Bronchial epithelial cell (primary cell): ENCODE measurements at regions not wholly inside any gene's neighbourhood (a gene's known extent, or its start where the extent isn't known, plus 50 kb on each side); places are given as distances from the start of the nearest gene placed in this dataset.

Source experiments
- DNase-seq: peaks from one replicate; pipeline ENCODE4 v3.0.0-alpha.2; 2010; ENCODE audit warnings: low read depth
- FAIRE-seq: peaks from 2 replicates; lab custom pipeline; 2011; peaks lifted over from hg19 to GRCh38; lab: Jason Lieb, UNC
- H3K27me3 ChIP-seq: 2 replicates; pipeline ENCODE4 v1.5.1; 2011; ENCODE audit warnings: low read length; ENCODE audit not compliant: control insufficient read depth, insufficient read depth
- H3K36me3 ChIP-seq: 2 replicates; pipeline ENCODE4 v1.5.1; 2011; ENCODE audit warnings: low read length; ENCODE audit not compliant: control insufficient read depth, insufficient read depth
- H3K4me3 ChIP-seq: 2 replicates; pipeline ENCODE4 v1.5.1; 2011; ENCODE audit warnings: mild to moderate bottlenecking, low read depth, low read length, control low read depth
- CTCF ChIP-seq: IDR thresholded peaks from 2 replicates; pipeline ENCODE4 v1.5.1; 2011; ENCODE audit warnings: mild to moderate bottlenecking, moderate library complexity, low read length, control low read depth, inconsistent platforms; ENCODE audit not compliant: insufficient read depth, severe bottlenecking

DNA sequence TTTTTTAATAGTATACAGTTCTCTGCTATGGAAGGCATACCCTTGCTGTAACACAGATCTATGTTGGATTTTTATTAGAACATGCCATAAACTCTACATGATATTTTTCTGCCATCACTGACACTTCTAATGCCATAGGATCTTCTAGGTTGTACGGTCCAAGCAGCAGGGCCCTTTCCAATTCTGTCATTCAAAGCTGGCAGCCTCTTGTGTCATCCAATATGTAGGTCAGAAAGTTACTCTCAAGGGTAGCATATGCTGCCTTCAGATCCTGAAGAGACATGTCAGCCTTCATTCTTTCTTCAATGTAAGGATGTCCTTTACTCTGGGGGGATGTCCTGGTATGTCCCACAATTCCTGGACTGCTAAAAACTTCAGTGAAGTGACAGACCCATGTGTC lies 629.2 kb upstream of the USP24 start:
- no peak for TF ChIP-seq CTCF
- H3K36me3 ChIP-seq: no peaks in the 10 kb centered on the region
- FAIRE-seq: no peak

GRCh38 chr1:55839626-55840025 lies 624.5 kb upstream of the USP24 start:
- Histone ChIP-seq H3K27me3 (no peaks in the 10 kb centered on the region), H3K36me3 (no peaks in the 10 kb centered on the region), H3K4me3 (no peak overlapping the region)
- FAIRE-seq (no peak), DNase-seq (no peak)
- no peak for TF ChIP-seq CTCF

More for the DNA sequence above, 629.2 kb upstream of the USP24 start:
- Histone ChIP-seq H3K4me3 (no peak overlapping the region), H3K27me3 (no peaks in the 10 kb centered on the region)
- DNase-seq: no peak

- Histone ChIP-seq H3K27me3 (no peaks in the 10 kb centered on the region), H3K4me3 (no peak overlapping the region), H3K36me3 (no peaks in the 10 kb centered on the region)
- no peak for FAIRE-seq
- DNase-seq: no peak
- TF ChIP-seq CTCF: no peak
Observed at GRCh38 chr1:55839221-55839620, 624.1 kb upstream of the USP24 start.

DNA sequence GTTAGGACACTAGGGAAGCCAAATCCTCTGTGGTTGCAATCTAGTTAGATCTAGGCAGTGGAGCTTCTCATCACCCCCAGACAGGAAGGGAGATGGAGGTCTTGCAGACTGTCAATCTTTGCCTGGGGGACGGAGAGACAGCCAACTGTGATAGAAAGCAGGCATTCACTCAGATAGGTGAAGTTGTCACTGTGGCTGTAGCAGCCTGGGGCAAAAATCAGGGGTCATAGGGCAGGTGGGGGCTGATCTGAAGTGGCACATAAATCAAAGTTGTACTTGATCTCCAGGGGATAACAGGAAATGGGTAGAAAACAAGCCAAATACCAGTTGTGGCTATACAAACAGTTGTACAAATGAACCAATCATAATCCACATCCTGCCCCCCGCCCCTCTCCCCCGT lies 620.9 kb upstream of the USP24 start:
- no peak for FAIRE-seq
- no peak for TF ChIP-seq CTCF
- no peak overlapping the region for H3K4me3 ChIP-seq

GRCh38 chr1:55833529-55834091 lies 618.4 kb upstream of the USP24 start:
- H3K27me3 ChIP-seq: peaks cover 2% of the 10 kb centered on the region
- no peaks in the 10 kb centered on the region for H3K36me3 ChIP-seq
- TF ChIP-seq CTCF: no peak
- no peak for DNase-seq
- no peak overlapping the region for H3K4me3 ChIP-seq
- FAIRE-seq: peak; percentile 55

More for the DNA sequence above, 620.9 kb upstream of the USP24 start:
- H3K36me3 ChIP-seq: no peaks in the 10 kb centered on the region
- no peak for DNase-seq
- no peaks in the 10 kb centered on the region for H3K27me3 ChIP-seq

DNA sequence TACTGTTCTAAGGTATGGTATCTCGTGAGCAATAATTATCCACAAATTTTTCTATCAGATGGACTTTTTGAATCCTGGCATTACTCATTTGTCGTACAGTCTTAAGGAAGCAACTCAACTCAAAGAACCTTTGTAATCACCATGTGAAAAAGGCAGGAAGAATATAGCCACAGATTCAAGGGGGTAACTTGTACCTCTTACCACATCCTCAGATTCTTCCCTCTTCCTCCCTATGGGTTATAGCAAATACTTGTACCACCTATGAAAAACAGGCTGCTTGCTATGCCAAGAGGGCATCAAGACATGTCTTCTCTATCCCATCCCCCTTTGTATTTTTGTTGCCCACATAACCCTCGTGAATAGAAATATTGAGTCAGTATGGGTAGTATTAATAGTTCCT lies 616.6 kb upstream of the USP24 start:
- Histone ChIP-seq H3K27me3 (peaks cover 2% of the 10 kb centered on the region), H3K4me3 (no peak overlapping the region), H3K36me3 (no peaks in the 10 kb centered on the region)
- TF ChIP-seq CTCF: no peak
- FAIRE-seq (no peak), DNase-seq (no peak)
